Frontal cortex (tissue), 3 donors: ENCODE measurements at regions not wholly inside any gene's neighbourhood (a gene's known extent, or its start where the extent isn't known, plus 50 kb on each side); places are given as distances from the start of the nearest gene placed in this dataset.
"Not testable (repeated sequence)": the region's sequence is repeated elsewhere in the genome, so short reads cannot be mapped to it uniquely, and the experiment has no call there.

Source experiments
- DNase-seq, 2 donors: peaks; one replicate each; pipeline ENCODE4 v3.0.0; 2012; ENCODE audit warnings: low spot score in 2 of 2
- FAIRE-seq: peaks from 2 replicates; lab custom pipeline; 2012; peaks lifted over from hg19 to GRCh38; lab: Jason Lieb, UNC
- donor health status: control.
- donor health status: control.
- donor health status: control.

DNA sequence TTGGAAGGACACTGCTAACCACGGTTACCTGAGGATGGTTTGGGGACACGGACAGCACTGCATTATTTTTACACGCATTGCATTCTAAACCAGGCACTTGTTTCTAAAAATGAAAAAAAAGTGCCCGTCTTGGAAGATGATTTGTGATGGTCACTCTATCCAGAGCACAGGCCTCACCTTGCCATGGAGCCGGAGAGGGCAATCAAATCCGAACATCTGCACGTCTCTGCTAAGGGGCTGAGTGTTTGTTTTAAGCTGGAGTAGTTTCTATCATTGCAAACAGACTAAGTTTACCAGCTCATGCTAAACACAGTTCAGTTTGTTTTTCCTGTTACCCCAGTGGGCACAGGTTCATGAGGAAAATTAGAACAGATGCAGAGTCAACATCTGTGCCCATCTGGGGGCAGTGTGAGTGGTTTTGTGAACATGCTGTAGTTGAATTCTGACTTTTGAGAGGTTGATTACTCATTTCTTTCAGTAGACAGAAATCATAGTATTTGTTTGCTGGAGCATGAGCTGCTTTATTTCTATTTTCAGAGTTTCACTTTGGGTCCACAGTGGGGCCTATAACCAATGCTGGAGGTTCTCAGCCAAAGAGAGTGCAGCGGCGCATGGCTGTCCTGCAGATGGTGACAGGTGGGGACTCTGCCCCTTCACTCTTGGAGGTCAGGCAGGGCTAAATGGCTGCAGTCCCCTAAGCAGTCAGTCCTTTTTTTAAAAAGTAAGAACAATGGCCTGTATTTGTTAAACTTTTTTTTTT, 65.4 kb upstream of the ENPP6 start:
- no peak for FAIRE-seq
- no peak for DNase-seq

DNA sequence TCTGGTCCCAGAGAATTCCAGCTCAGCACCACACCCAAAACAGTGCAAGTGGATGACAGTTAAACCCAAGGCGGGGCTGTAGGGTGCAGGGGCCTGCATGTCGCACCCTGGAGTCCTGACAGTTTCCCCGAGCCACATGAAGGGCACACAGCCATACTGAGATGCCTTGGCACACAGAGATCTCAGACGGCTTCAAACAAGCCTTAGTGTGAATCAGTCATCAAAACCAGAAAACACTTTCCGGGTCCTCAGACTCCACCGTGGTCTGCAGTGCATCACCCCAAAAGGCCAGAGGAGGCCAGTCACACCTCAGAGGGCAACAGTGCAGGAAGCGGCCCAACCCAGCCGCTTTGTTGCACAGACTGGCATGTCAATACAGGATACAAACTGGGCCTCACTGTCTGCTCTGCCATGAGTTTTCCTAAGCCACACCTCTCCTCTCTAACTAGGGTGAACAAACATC, 64.6 kb upstream of the ENPP6 start:
- no peak for DNase-seq
- no peak for FAIRE-seq

DNA sequence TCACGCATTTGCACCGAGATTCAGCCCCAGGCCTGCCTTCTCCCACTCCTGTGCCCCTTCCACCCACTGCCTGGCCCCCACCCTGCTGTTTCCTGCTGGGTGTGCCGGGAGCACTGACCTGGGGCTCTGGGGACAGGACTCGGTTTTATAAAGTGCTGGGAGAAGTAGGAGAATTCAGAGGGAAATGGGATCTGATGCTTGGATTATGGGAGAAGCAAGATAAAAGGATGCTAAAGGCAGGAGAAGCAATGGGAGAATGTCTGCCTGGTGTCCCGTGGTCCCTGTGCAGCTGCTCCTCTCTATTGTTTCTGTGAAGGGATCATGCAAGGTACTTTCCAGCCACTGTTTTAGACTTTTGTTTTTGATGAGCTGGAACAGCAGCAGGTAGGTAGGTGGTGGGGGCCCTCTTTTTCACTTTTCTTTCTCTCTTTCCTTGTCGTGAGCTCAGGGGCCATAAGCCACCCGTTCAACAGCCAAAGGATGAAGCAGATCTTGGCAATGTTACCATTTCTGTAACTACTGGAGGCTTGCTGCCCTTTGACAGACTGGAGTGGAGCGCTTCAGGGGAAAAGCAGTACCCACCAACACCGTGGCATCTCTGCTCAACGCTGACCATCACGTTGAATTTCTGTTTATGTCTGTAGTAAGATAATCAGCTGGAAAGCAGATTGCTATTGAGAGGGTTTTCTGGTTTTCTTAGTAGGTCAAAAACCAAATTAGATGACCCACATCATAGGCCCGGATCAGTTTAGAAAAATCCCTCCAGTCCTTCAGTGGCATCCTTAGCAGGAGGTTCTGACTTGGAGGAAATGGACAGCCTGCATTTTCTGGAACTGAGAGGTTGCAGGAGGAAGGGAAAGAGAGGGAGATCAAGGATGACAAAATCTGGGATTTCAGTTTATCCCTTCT, 63.8 kb upstream of the ENPP6 start:
- DNase-seq = no peak

DNA sequence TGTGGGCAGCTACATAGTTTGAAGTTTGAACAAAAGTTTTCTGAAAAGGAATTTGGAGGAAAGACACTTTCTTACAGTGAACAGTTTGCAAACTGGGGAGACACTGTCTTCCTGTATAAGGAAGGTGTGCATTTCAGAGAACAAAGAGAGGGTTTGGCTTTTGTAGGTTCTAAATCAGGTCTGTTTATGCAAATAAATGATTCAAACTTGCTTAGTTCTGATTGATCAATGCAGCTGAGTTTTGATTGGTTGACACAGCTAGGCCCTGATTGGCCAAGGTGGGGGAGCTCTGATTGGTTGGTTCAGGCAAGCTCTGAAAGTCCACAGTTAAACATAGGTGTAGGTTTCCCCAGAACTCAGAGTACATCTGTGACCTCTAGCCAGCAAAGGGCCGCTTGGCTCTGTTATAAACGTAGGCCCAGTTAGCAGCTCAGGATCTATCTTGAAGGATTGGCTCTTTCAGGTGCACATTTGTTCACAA, 63.0 kb upstream of the ENPP6 start:
- FAIRE-seq (no peak), DNase-seq (no peak)

More for the DNA sequence above, 63.8 kb upstream of the ENPP6 start:
- FAIRE-seq = no peak

GRCh38 chr4:184280137-184280536, 62.5 kb upstream of the ENPP6 start:
- FAIRE-seq (no peak), DNase-seq (no peak)

GRCh38 chr4:184279496-184280061, 61.9 kb upstream of the ENPP6 start:
- FAIRE-seq = no peak
- no peak for DNase-seq

GRCh38 chr4:184277769-184278168, 60.1 kb upstream of the ENPP6 start:
- FAIRE-seq, DNase-seq: not testable (repeated sequence)

DNA sequence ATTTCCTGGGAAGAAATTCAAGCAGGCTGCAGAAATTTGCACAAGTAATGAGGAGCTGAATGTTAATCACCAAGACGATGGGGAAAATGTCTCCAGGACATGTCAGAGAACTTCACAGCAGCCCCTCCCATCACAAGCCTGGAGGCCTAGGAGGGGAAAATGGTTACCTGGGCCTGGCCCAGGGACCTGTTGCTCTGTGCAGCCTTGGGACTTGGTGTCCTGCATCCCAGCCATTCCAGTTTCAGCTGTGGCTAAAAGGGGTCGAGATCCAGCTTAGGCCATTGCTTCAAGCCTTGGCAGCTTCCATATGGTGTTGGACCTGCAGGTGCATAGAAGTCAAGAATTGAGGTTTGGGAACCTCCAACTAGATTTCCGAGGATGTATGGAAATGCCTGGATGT, 59.3 kb upstream of the ENPP6 start:
- not testable (repeated sequence) for FAIRE-seq, DNase-seq

GRCh38 chr4:184276346-184276745, 58.7 kb upstream of the ENPP6 start:
- FAIRE-seq, DNase-seq: not testable (repeated sequence)

GRCh38 chr4:184275766-184276165, 58.1 kb upstream of the ENPP6 start:
- DNase-seq (no peak), FAIRE-seq (no peak)

DNA sequence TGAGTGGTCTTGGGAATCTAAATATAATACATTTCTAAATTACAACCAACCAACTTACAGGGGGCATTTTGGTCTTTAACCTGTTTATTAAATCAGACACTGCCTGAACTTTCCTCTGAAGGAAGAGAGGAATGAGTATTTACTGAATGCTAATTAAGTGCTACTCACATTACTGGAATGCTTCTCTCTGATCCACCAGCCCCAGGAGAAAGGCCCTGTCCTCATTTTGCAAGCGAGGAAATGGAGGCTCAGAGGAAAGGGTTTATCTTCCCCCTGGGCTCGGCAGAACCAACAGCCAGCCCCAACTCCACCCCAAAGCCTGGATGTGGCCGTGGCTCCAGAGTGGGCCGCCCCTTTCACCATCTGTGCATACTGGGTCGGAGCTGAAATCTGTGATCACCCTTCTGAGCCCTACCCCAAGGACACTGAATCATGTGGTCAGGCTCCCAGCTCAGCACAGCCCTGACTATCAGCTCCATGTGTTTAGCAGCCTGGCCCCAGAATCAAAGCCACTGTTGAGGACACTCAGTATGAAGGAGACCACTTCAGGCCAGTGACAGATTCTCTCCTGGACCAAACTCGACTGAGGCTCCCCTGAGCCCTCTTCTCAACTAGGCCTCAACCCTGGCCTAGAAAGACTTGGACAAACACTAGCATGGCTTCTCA, 56.7 kb upstream of the ENPP6 start:
- DNase-seq (no peak), FAIRE-seq (no peak)

DNA sequence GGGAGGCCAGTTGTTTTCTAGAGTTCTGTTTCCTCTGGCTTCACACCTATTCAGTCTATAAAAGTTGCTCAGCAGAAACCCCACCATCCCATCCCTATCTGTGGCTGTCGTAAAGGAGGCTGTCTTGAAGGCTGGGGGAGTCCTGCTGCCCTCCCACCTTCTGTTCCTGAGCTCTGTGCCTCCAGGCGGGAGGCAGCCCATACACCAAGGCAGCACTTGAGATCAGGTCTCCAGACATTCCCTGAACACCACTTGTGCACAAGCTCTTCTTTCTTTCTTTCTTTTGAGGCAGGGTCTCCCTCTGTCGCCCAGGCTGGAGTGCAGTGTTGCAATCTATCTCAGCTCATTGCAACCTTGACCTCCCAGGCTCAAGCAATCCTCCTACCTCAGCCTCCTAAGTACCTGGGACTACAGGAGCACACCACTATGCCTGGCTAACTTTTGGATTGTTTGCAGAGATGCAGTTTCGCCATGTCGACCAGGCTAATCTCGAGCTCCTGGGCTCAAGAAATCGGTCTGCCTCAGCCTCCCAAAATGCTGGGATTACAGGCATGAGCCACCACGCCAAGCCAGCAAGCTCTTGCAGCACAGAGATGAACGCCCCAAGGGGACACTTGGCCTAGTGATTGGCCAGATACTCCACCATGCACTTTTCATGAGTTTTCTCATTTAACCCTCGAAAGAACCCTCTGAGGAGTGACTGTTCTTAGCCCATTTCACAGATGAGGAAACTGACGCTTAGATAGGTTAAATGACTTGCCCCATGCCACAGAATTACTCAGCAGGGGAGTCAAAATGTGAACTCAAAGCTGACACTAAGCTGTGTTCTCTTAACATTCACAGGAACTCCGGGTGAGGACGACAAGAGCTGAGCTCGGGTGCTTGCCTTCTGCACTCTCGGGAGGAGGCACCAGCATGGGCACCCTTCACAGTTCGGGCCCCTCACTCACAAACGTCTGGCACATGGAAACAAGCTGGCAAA, 55.8 kb upstream of the ENPP6 start:
- FAIRE-seq (no peak), DNase-seq (no peak)

- FAIRE-seq (no peak), DNase-seq (no peak)
Observed at GRCh38 chr4:184270808-184271413, 53.2 kb upstream of the ENPP6 start.

GRCh38 chr4:184269879-184270430, 52.3 kb upstream of the ENPP6 start:
- FAIRE-seq (no peak), DNase-seq (no peak)

- no peak for DNase-seq
- peak; percentile 47 for FAIRE-seq
Observed at GRCh38 chr4:184268584-184269160, 51.0 kb upstream of the ENPP6 start.

DNA sequence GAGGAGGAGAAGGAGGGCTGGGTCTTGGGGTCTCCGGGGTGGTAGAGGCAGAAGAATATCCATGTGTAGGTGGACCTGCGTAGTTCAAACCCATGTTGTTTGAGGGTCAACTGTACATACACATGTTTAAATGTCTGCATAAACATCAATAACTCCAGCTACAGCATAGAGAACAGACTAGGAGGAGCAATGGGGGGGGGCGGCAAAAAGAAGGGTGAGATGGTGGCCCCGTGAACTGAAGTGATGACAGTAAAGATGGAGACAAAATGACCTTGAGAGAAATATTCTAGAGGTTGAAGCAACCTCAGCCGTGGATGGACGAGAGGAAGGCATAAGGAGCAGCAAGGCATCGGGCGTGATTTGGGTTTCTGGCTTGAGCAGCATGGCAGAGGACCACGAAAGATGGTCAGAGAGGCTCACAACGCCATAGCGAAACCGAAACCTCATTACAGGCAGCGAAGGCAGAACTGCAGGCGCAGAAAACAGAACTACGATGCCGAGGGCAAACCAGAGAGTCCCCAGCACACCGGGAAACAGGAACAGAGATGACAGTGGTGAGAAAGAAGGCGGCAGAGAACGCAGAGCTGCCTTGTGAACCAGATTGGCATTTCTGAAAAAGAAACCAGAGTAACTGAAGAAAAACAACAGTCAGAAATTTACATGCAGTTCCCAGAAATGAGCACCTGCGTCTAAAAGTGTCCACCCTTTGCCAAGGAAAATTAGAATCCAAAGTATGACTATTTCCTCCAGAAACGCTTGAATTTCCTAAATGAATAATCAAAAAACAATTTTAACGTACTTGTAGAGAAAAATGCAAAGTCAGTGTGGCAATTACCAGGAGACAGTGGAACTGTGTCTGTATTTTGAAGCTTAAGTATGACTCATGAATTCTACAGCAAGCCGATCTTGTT, 50.3 kb upstream of the ENPP6 start:
- no peak for FAIRE-seq

More for the DNA sequence above, 50.3 kb upstream of the ENPP6 start:
- DNase-seq = no peak
